H1 (cell line): ENCODE measurements at regions not wholly inside any gene's neighbourhood (a gene's known extent, or its start where the extent isn't known, plus 50 kb on each side); places are given as distances from the start of the nearest gene placed in this dataset.

Source experiments
- CTCF ChIA-PET: fragments of 300-600 bp; sonication (Branson Sonifier 250); formaldehyde crosslinking; loops from one replicate; lab custom pipeline; 2021; ENCODE audit not compliant: partially characterized antibody; lab: Charles Lee
- POLR2A ChIA-PET: fragments of 300-600 bp; sonication (Branson Sonifier 250); formaldehyde crosslinking; loops from one replicate; lab custom pipeline; 2021; ENCODE audit warnings: inconsistent platforms; ENCODE audit not compliant: partially characterized antibody; lab: Charles Lee
- DNase-seq, 2 experiments: peaks; one replicate each; pipeline versions ENCODE4 v3.0.0 to v3.0.0-alpha.2; 2010 to 2022; ENCODE audit warnings: low spot score in 2 of 2, low read depth in 1 of 2, mixed read lengths in 1 of 2
- FAIRE-seq: peaks from 2 replicates; lab custom pipeline; 2011; peaks lifted over from hg19 to GRCh38; lab: Jason Lieb, UNC
- H2AFZ ChIP-seq: 2 replicates; pipeline ENCODE4 v1.8.1; 2012; ENCODE audit warnings: low read length, inconsistent platforms
- H2AK5ac ChIP-seq: 2 replicates; pipeline ENCODE4 v1.6.1; 2013; ENCODE audit warnings: low read depth, low read length
- H2BK120ac ChIP-seq: replicated peaks from 2 replicates; pipeline ENCODE3; 2013; ENCODE audit warnings: low read depth, low read length, inconsistent platforms
- H2BK12ac ChIP-seq: 2 replicates; pipeline ENCODE4 v1.6.1; 2013; ENCODE audit warnings: low read depth, low read length
- H2BK15ac ChIP-seq: 2 replicates; pipeline ENCODE4 v1.6.1; 2013; ENCODE audit warnings: low read length
- H2BK20ac ChIP-seq: 2 replicates; pipeline ENCODE4 v1.6.1; 2013; ENCODE audit warnings: low read length
- H2BK5ac ChIP-seq: 2 replicates; pipeline ENCODE4 v1.6.1; 2013; ENCODE audit warnings: low read depth, low read length
- H3K14ac ChIP-seq: 2 replicates; pipeline ENCODE4 v1.6.1; 2013; ENCODE audit warnings: inconsistent platforms; ENCODE audit not compliant: insufficient read length
- H3K18ac ChIP-seq: 2 replicates; pipeline ENCODE4 v1.6.1; 2013; ENCODE audit warnings: low read length; ENCODE audit errors: extremely low read depth
- H3K23ac ChIP-seq: 2 replicates; pipeline ENCODE4 v1.6.1; 2013; ENCODE audit warnings: inconsistent platforms; ENCODE audit not compliant: insufficient read length
- H3K23me2 ChIP-seq: 2 replicates; pipeline ENCODE4 v1.6.1; 2013; ENCODE audit warnings: low read depth, low read length
- H3K27ac ChIP-seq: 2 replicates; pipeline ENCODE4 v1.6.1; 2011; ENCODE audit warnings: low read depth, low read length, inconsistent platforms
- H3K27me3 ChIP-seq, 4 experiments: replicated peaks in 1 of 4; 1 replicate in 1 of 4; 2 replicates in 3 of 4; pipeline versions ENCODE4 v1.6.1 to v1.8.1; 2011 to 2013; ENCODE audit warnings: low read length in 3 of 4, mild to moderate bottlenecking in 3 of 4, inconsistent platforms in 2 of 4, mixed read lengths in 2 of 4, moderate library complexity in 1 of 4; ENCODE audit not compliant: control insufficient read depth in 3 of 4, insufficient read depth in 3 of 4; ENCODE audit errors: extremely low read depth in 1 of 4
- H3K36me3 ChIP-seq, 4 experiments: 2 replicates each; pipeline versions ENCODE4 v1.6.1 to v1.8.1; 2011 to 2013; ENCODE audit warnings: mild to moderate bottlenecking in 4 of 4, low read length in 3 of 4, moderate library complexity in 2 of 4, control low read depth in 1 of 4, inconsistent platforms in 1 of 4; ENCODE audit not compliant: insufficient read depth in 4 of 4, control insufficient read depth in 2 of 4
- H3K4ac ChIP-seq: replicated peaks from 2 replicates; pipeline ENCODE3; 2013; ENCODE audit warnings: low read length, low read depth, mixed read lengths, inconsistent platforms; ENCODE audit not compliant: insufficient read length
- H3K4me1 ChIP-seq, 4 experiments: replicated peaks in 1 of 4; 1 replicate in 1 of 4; 2 replicates in 3 of 4; pipeline versions ENCODE4 v1.6.1 to v1.8.1; 2011 to 2013; ENCODE audit warnings: low read length in 3 of 4, inconsistent platforms in 2 of 4, mixed read lengths in 1 of 4; ENCODE audit not compliant: insufficient read depth in 4 of 4, control insufficient read depth in 3 of 4
- H3K4me2 ChIP-seq, 2 experiments: 2 replicates each; pipeline versions ENCODE4 v1.6.1 to v1.8.1; 2011 to 2013; ENCODE audit warnings: low read depth in 2 of 2, low read length in 2 of 2, control low read depth in 1 of 2, inconsistent platforms in 1 of 2, mild to moderate bottlenecking in 1 of 2; ENCODE audit not compliant: insufficient read depth in 1 of 2
- H3K4me3 ChIP-seq, 4 experiments: fragments of 200-600, 300-600 bp in 1 of 4; sonication (generic), shearing (Covaris generic), sonication (Bioruptor Twin) in 1 of 4; 2 replicates each; pipeline versions ENCODE4 v1.5.1 to v1.8.1; 2011 to 2016; ENCODE audit warnings: low read length in 4 of 4, low read depth in 3 of 4, control low read depth in 2 of 4, inconsistent platforms in 2 of 4, mild to moderate bottlenecking in 2 of 4, mixed read lengths in 1 of 4, moderate library complexity in 1 of 4; ENCODE audit not compliant: insufficient read depth in 2 of 4; ENCODE audit errors: extremely low read depth in 1 of 4
- H3K56ac ChIP-seq: replicated peaks from 2 replicates; pipeline ENCODE3; 2013; ENCODE audit warnings: low read depth, mild to moderate bottlenecking, mixed read lengths, low read length, inconsistent platforms; ENCODE audit not compliant: insufficient read length
- H3K79me1 ChIP-seq: 2 replicates; pipeline ENCODE4 v1.6.1; 2013; ENCODE audit warnings: low read depth, low read length, control low read depth
- H3K79me2 ChIP-seq, 2 experiments: 2 replicates each; pipeline versions ENCODE4 v1.6.1 to v1.8.1; 2012 to 2013; ENCODE audit warnings: low read length in 2 of 2, mild to moderate bottlenecking in 2 of 2, inconsistent platforms in 1 of 2; ENCODE audit not compliant: insufficient read depth in 2 of 2, control insufficient read depth in 1 of 2
- H3K9ac ChIP-seq, 4 experiments: replicated peaks in 1 of 4; 1 replicate in 1 of 4; 2 replicates in 3 of 4; pipeline versions ENCODE4 v1.6.1 to v1.8.1; 2011 to 2013; ENCODE audit warnings: low read depth in 3 of 4, low read length in 3 of 4, control low read depth in 2 of 4, mild to moderate bottlenecking in 2 of 4, moderate library complexity in 2 of 4, inconsistent platforms in 1 of 4; ENCODE audit errors: extremely low read depth in 1 of 4
- H3K9me3 ChIP-seq, 2 experiments: 2 replicates each; pipeline versions ENCODE4 v1.6.1 to v1.8.1; 2012 to 2013; ENCODE audit warnings: mild to moderate bottlenecking in 2 of 2, moderate library complexity in 2 of 2, control low read depth in 1 of 2, inconsistent platforms in 1 of 2, low read depth in 1 of 2, low read length in 1 of 2, mixed read lengths in 1 of 2; ENCODE audit not compliant: insufficient read depth in 2 of 2
- H4K20me1 ChIP-seq, 2 experiments: replicated peaks in 1 of 2; 2 replicates each; pipeline versions ENCODE3 to v1.8.1; 2011 to 2013; ENCODE audit warnings: inconsistent platforms in 2 of 2, low read length in 2 of 2, mild to moderate bottlenecking in 1 of 2; ENCODE audit not compliant: insufficient read depth in 2 of 2, control insufficient read depth in 1 of 2
- H4K5ac ChIP-seq: 2 replicates; pipeline ENCODE4 v1.6.1; 2013; ENCODE audit warnings: low read length, low read depth, mixed read lengths, inconsistent platforms; ENCODE audit not compliant: insufficient read length
- H4K8ac ChIP-seq: 2 replicates; pipeline ENCODE4 v1.8.0; 2013; ENCODE audit warnings: mild to moderate bottlenecking, moderate library complexity, low read length, inconsistent platforms; ENCODE audit not compliant: insufficient read depth; ENCODE audit errors: extremely low read depth
- H4K91ac ChIP-seq: replicated peaks from 2 replicates; pipeline ENCODE3; 2013; ENCODE audit warnings: low read length, mixed read lengths, inconsistent platforms; ENCODE audit not compliant: insufficient read length
- CREB1 ChIP-seq: IDR thresholded peaks from 2 replicates; pipeline ENCODE4 v1.6.1; 2012; ENCODE audit warnings: inconsistent platforms
- EP300 ChIP-seq, 2 experiments: IDR thresholded peaks; 1 replicate in 1 of 2; 2 replicates in 1 of 2; pipeline ENCODE4 v1.6.1; 2011 to 2012; ENCODE audit warnings: low read depth in 2 of 2, low read length in 2 of 2, mild to moderate bottlenecking in 2 of 2, borderline replicate concordance in 1 of 2, inconsistent platforms in 1 of 2, moderate library complexity in 1 of 2
- RAD21 ChIP-seq, 2 experiments: IDR thresholded peaks in 1 of 2; conservative IDR thresholded peaks in 1 of 2; 2 replicates each; pipeline ENCODE4 v1.6.1; 2011; ENCODE audit warnings: low read depth in 2 of 2, low read length in 2 of 2, improper control_type of control experiment in 1 of 2, inconsistent platforms in 1 of 2, mild to moderate bottlenecking in 1 of 2, moderate library complexity in 1 of 2
- RBBP5 ChIP-seq: IDR thresholded peaks from 2 replicates; pipeline ENCODE4 v1.7.1; 2012; ENCODE audit warnings: low read depth, mild to moderate bottlenecking, inconsistent platforms, low read length, moderate library complexity, borderline replicate concordance
- SAP30 ChIP-seq: fragments of 300-600 bp; sonication (generic); IDR thresholded peaks from 2 replicates; pipeline ENCODE4 v1.7.1; 2012; ENCODE audit warnings: low read length, moderate library complexity, mild to moderate bottlenecking, inconsistent platforms; ENCODE audit not compliant: insufficient read depth, insufficient replicate concordance
- SIX5 ChIP-seq: IDR thresholded peaks from 2 replicates; pipeline ENCODE4 v1.6.1; 2011; ENCODE audit warnings: mild to moderate bottlenecking, low read depth, low read length
- SP2 ChIP-seq: IDR thresholded peaks from 2 replicates; pipeline ENCODE4 v1.6.1; 2012; ENCODE audit warnings: mild to moderate bottlenecking, low read length, inconsistent platforms
- TCF12 ChIP-seq: IDR thresholded peaks from 2 replicates; pipeline ENCODE4 v1.6.1; 2011; ENCODE audit warnings: low read depth, mild to moderate bottlenecking, low read length
- TEAD4 ChIP-seq: IDR thresholded peaks from 2 replicates; pipeline ENCODE4 v1.6.1; 2012; ENCODE audit warnings: low read depth, low read length, inconsistent platforms, mixed read lengths
- YY1 ChIP-seq: IDR thresholded peaks from 2 replicates; pipeline ENCODE4 v1.6.1; 2011; ENCODE audit warnings: low read depth, mild to moderate bottlenecking, low read length
- WGBS, 2 experiments: shearing (Covaris generic) in 1 of 2; methylation state at CpG; one replicate each; pipeline versions ENCODE4 v1.1.6 to v1.1.7; 2013 to 2015; ENCODE audit warnings: low lambda C conversion rate in 2 of 2, mixed read lengths in 2 of 2, inconsistent platforms in 1 of 2, low coverage in 1 of 2, missing lambda C conversion rate in 1 of 2; ENCODE audit not compliant: insufficient replicate concordance in 2 of 2, insufficient coverage in 1 of 2, insufficient read length in 1 of 2; ENCODE audit errors: extremely low coverage in 1 of 2, missing lambda C conversion rate in 1 of 2; 5-methylcytosine and 5-hydroxymethylcytosine counted together
- TF ChIP-seq, protein P1 (sequence below): IDR thresholded peaks from 2 replicates; pipeline ENCODE4 v1.6.1; 2011; ENCODE audit warnings: low read length, improper control_type of control experiment

DNA sequence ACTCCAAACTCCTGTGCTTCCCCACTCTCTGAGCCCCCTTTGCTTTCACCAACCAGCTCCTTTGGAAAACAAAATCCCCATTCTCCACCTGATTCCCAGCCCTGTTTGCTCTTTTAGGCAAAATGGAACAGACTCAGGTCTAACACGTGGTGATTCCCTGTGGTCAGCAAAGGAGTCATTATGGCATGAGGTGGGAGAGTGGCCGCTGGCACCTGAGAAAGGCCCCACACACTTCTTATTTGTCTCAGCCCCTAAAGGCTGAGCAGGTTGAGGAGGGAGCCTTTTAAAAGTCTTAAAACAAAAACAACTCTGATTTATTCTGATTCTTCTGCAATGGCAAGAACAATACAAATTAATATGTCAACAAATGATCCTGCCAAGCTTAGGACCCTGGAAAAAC lies 401.2 kb downstream of the TNS1 start:
- Histone ChIP-seq H2AFZ (no peak overlapping the region), H3K4me1 (peaks cover 0 to 5% (median under 1%) of the 10 kb centered on the region in 4 experiments; a peak in 3 of 7 replicates), H3K23ac (no peak overlapping the region), H3K14ac (no peak overlapping the region), H4K20me1 (no peaks in the 10 kb centered on the region), H2BK15ac (no peak overlapping the region), H4K5ac (no peak overlapping the region), H2BK12ac (no peak overlapping the region), H3K4me2 (no peak overlapping the region), H3K4me3 (no peak overlapping the region), H4K8ac (no peak overlapping the region), H2AK5ac (no peak overlapping the region), H2BK5ac (no peak overlapping the region), H3K36me3 (no peaks in the 10 kb centered on the region), H3K9ac (no peak overlapping the region), H3K4ac (no peak overlapping the region), H2BK120ac (no peak overlapping the region), H3K9me3 (no peaks in the 10 kb centered on the region), H3K56ac (no peak overlapping the region), H3K27me3 (no peaks in the 10 kb centered on the region), H3K27ac (no peak overlapping the region), H3K79me1 (no peaks in the 10 kb centered on the region), H3K23me2 (no peaks in the 10 kb centered on the region), H4K91ac (no peak overlapping the region), H3K18ac (no peak overlapping the region), H3K79me2 (no peaks in the 10 kb centered on the region), H2BK20ac (no peak overlapping the region)
- CTCF ChIA-PET = no interaction called here
- TF ChIP-seq SP2 = no peak
- TF ChIP-seq CREB1 = no peak
- TF ChIP-seq TCF12 = no peak
- no peak for TF ChIP-seq TEAD4
- TF ChIP-seq SIX5 = no peak
- TF ChIP-seq EP300 (IDR thresholded peaks at IDR 0.05; ENCODE audit: borderline replicate concordance in 1 of 2, low read depth in 2 of 2, low read length in 2 of 2) = no peak
- TF ChIP-seq SAP30 = no peak
- TF ChIP-seq YY1 = no peak
- TF ChIP-seq RAD21 (IDR thresholded peaks at IDR 0.05 in 1 of 2, conservative IDR thresholded peaks at IDR 0.05 in 1 of 2; ENCODE audit: low read depth in 2 of 2, low read length in 2 of 2) = no peak
- TF ChIP-seq, protein P1, sequence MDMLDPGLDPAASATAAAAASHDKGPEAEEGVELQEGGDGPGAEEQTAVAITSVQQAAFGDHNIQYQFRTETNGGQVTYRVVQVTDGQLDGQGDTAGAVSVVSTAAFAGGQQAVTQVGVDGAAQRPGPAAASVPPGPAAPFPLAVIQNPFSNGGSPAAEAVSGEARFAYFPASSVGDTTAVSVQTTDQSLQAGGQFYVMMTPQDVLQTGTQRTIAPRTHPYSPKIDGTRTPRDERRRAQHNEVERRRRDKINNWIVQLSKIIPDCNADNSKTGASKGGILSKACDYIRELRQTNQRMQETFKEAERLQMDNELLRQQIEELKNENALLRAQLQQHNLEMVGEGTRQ = no peak
- no peak for TF ChIP-seq RBBP5
- 76% methylated on average over 2 of the region's 2 CpGs; no CpG with 5 or more reads in 1 of the 2 experiments for WGBS, 2 experiments
- POLR2A ChIA-PET = interaction anchor here (0.7 kb wide), 1 partner anchor 16 kb away, joined by 5 read pairs; no protein-coding TSS in a partner anchor
- FAIRE-seq (no peak), DNase-seq (no peak)
